Activated CD8-positive, alpha-beta T cell treated with anti-CD3 and anti-CD28 coated beads for 36 hours (primary cell): ENCODE measurements at regions not wholly inside any gene's neighbourhood (a gene's known extent, or its start where the extent isn't known, plus 50 kb on each side); places are given as distances from the start of the nearest gene placed in this dataset.
"Not testable (repeated sequence)": the region's sequence is repeated elsewhere in the genome, so short reads cannot be mapped to it uniquely, and the experiment has no call there.

Experiments
- ATAC-seq: fragments of 200-7000 bp; cut with Tn5 transposase; one replicate; pipeline ENCODE4 v1.10.0; 2021; ENCODE audit warnings: mild to moderate bottlenecking, moderate library complexity
- CTCF ChIA-PET: fragments of 350-600 bp; sonication (Branson Sonifier 250); formaldehyde crosslinking; loops from one replicate; lab custom pipeline; 2021; ENCODE audit warnings: antibody characterized with exemption; lab: Charles Lee
- POLR2A ChIA-PET: fragments of 350-600 bp; sonication (Branson Sonifier 250); formaldehyde crosslinking; loops from one replicate; lab custom pipeline; 2021; ENCODE audit warnings: antibody characterized with exemption; lab: Charles Lee
- DNase-seq: peaks from one replicate; pipeline ENCODE4 v3.0.0-alpha.2; 2020
- H3K27ac Mint-ChIP-seq: one replicate; pipeline ENCODE4 v1.8.0; 2021; ENCODE audit warnings: mild to moderate bottlenecking, mixed read lengths
- H3K27me3 Mint-ChIP-seq: one replicate; pipeline ENCODE4 v1.8.0; 2021; ENCODE audit warnings: mixed read lengths
- H3K36me3 Mint-ChIP-seq: one replicate; pipeline ENCODE4 v1.8.0; 2021; ENCODE audit warnings: low read depth, mixed read lengths
- H3K4me1 Mint-ChIP-seq: one replicate; pipeline ENCODE4 v1.8.0; 2021; ENCODE audit warnings: low read depth, mixed read lengths
- H3K4me3 Mint-ChIP-seq: one replicate; pipeline ENCODE4 v1.8.0; 2021; ENCODE audit warnings: mild to moderate bottlenecking, moderate library complexity, mixed read lengths
- H3K9me3 Mint-ChIP-seq: one replicate; pipeline ENCODE4 v1.8.0; 2021; ENCODE audit warnings: mixed read lengths
- intact Hi-C: fragments of 100-400 bp; cut with micrococcal nuclease; formaldehyde crosslinking; loops from one replicate; pipeline ENCODE4 v1.10.0; 2022
- TF ChIP-seq, protein P1 (sequence below): fragments of 200-600 bp; IDR thresholded peaks from one replicate; pipeline ENCODE4 v1.8.0; 2022; ENCODE audit warnings: antibody characterized with exemption, mild to moderate bottlenecking

DNA sequence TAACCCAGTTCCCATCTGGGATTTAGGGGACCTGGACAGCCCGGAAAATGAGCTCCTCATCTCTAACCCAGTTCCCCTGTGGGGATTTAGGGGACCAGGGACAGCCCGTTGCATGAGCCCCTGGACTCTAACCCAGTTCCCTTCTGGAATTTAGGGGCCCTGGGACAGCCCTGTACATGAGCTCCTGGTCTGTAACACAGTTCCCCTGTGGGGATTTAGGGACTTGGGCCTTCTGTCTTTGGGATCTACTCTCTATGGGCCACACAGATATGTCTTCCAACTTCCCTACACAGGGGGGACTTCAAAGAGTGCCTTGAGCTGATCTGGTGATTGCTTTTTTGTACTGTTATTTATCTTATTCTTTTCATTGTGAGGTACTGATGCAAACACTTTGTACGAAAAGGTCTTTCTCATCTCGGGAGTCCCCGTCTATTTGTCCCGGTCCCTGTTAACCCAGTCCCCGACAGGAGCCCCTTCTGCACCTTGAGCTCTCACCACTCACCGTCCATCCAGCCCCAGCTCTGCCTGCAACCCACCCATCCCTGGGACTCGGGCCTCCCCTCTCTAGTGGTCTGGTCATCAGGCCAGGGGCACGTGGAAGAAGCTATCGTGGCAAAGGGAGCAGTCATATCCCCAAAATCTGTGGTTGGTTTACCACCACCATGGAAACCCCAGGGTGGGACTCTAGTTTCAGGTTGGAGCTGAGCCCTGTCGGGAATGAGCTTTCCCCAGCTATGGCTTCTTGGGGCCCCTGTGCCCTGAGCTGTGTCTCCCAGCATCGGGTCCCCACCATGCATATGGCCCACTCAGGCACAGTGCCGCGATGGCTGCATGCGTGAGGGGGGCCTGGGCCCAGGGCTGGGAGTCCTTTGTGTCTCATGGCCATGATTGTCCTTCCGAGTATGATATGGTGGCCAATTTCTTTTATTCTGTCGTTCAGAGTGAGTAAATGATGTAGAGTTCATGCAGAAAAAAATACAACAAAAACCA is 270.4 kb upstream of the PLCXD1 start:
- H3K27me3 Mint-ChIP-seq, H3K27ac Mint-ChIP-seq, H3K9me3 Mint-ChIP-seq, H3K4me1 Mint-ChIP-seq, intact Hi-C loops, POLR2A ChIA-PET, DNase-seq, H3K4me3 Mint-ChIP-seq, ATAC-seq, CTCF ChIA-PET, H3K36me3 Mint-ChIP-seq: not testable (repeated sequence)

DNA sequence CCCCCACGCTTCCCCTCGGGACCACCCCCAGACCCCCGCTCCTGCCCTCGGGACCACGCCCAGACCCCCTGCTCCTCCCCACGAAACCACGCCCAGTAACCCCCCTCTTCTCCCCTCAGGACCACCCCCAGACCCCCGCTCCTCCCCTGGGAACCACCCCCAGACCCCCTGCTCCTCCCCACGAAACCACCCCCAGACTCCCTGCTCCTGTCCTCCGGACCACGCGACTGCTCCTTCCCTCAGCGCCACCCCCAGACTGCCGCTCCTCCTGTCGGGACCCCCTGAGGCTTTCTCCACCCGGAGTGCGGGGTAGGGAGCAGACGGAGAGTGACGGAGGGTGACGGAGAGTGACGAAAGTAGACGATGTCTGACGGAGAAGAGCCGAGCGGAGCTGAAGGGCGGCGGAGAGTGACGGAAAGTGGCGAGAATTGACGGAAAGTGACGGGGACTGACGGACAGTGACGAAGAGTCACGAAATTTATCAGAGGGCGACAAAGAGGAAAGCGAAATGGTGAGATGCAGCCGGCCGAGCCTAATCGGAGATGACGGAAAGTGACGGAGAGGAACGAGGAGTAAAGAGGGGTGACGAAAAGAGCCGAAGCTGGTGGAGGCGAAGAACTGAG is 267.2 kb upstream of the PLCXD1 start:
- CTCF ChIA-PET, H3K4me3 Mint-ChIP-seq, H3K27me3 Mint-ChIP-seq, H3K27ac Mint-ChIP-seq, DNase-seq, H3K36me3 Mint-ChIP-seq, POLR2A ChIA-PET, intact Hi-C loops, H3K4me1 Mint-ChIP-seq, H3K9me3 Mint-ChIP-seq: not testable (repeated sequence)
- peak; percentile 80 for ATAC-seq

DNA sequence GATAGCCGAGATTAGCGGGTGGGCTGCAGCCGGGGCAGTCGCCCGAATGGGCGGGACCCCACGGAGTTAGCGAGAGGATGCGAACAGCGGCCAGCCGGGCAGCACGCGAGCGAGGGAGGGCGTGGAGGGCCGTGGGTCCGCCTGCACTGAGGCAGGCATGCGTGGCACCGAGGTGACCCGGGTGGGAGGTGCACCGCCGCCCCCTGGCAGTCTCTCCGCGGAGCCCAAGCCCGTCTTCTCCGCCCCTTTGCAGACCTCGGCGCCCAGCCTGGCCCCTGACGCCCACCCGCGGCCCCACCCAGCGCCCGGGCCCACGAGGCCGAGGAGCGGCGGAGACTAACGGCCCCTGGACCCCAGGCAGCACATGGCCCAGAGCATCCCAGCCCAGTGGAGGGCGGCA is 266.7 kb upstream of the PLCXD1 start:
- H3K27me3 Mint-ChIP-seq, intact Hi-C loops, H3K4me1 Mint-ChIP-seq, H3K36me3 Mint-ChIP-seq, H3K27ac Mint-ChIP-seq, H3K9me3 Mint-ChIP-seq, H3K4me3 Mint-ChIP-seq, DNase-seq, ATAC-seq, CTCF ChIA-PET, POLR2A ChIA-PET: not testable (repeated sequence)

DNA sequence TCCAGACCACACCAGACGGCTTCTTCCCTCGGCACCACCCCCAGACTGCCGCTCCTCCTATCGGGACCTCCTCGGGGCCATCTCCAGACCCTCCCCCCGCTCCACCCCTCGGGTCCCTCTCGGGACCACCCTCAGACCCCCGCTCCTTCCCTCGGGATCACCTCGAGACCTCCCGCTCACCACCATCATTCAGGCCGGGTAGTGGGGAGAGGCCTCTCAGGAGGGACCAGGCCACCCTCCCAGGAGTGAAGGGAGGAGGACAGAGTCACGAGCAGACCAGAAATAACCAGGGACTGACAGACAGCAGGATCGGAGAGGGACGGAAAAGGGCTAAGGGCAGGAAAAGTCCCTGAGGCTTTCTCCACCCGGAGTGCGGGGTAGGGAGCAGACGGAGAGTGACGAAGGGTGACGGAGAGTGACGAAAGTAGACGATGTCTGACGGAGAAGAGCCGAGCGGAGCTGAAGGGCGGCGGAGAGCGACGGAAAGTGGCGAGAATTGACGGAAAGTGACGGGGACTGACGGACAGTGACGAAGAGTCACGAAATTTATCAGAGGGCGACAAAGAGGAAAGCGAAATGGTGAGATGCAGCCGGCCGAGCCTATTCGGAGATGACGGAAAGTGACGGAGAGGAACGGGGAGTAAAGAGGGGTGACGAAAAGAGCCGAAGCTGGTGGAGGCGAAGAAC is 262.3 kb upstream of the PLCXD1 start:
- intact Hi-C loops, CTCF ChIA-PET, H3K36me3 Mint-ChIP-seq, DNase-seq, H3K4me1 Mint-ChIP-seq, H3K27me3 Mint-ChIP-seq, H3K9me3 Mint-ChIP-seq, POLR2A ChIA-PET, H3K4me3 Mint-ChIP-seq, H3K27ac Mint-ChIP-seq: not testable (repeated sequence)
- peak; percentile 96 for ATAC-seq

DNA sequence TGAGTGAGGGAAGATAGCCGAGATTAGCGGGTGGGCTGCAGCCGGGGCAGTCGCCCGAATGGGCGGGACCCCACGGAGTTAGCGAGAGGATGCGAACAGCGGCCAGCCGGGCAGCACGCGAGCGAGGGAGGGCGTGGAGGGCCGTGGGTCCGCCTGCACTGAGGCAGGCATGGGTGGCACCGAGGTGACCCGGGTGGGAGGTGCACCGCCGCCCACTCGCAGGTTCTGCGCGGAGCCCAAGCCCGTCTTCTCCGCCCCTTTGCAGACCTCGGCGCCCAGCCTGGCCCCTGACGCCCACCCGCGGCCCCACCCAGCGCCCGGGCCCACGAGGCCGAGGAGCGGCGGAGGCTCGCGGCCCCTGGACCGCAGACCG is 261.7 kb upstream of the PLCXD1 start:
- H3K27me3 Mint-ChIP-seq, POLR2A ChIA-PET, H3K4me1 Mint-ChIP-seq, H3K36me3 Mint-ChIP-seq, ATAC-seq, H3K4me3 Mint-ChIP-seq, DNase-seq, intact Hi-C loops, H3K9me3 Mint-ChIP-seq, H3K27ac Mint-ChIP-seq, CTCF ChIA-PET: not testable (repeated sequence)

DNA sequence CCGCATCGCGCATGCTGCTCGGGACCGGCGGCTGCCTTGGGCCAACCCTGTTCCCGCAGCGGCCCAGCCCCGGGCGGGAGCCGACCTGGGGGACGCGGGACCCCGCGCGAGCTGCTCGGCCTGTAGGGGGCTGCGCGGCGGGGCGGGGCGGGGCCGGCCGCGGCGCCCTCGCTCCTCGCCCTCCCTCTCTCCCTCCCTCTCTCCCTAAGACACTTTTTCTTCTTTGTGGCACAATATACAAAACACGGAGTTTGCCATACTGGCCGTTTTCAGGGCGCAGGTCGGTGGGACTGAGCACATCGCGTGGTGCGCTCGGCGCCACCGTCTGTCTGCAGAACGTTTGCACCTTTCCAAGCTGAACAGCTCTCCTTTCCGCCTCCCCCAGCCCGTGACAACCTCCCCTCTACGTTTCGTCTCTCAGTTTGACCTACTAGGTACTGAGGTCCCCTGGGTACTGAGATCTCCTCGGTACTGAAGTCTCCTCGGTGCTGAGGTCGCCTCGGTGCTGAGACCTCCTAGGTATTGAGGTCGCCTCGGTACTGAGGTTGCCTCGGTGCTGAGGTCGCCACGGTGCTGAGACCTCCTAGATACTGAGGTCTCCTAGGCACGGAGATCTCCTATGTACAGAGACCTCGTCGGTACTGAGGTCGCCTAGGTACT is 261.1 kb upstream of the PLCXD1 start:
- intact Hi-C loops = no loop called here

DNA sequence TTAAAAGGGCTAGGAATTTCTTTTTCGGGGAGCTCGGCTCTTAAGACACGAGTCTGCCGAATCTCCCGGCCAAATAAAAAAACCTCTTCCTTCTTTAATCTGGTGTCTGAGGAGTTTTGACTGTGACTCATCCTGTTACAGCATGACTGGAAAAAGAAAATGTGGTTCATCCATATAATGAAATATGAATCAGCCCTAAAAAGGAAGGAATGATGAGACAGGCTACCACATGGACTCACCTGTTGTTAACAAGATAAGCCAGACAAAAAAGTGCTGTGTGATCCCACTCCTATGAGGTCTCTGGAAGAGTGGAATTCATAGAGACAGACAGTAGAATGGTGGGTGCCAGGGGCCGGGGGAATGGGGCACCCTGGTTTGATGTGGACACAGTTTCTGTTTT is 257.0 kb upstream of the PLCXD1 start:
- H3K4me1 Mint-ChIP-seq, DNase-seq, H3K27me3 Mint-ChIP-seq, H3K4me3 Mint-ChIP-seq, H3K36me3 Mint-ChIP-seq, H3K27ac Mint-ChIP-seq, intact Hi-C loops, CTCF ChIA-PET, POLR2A ChIA-PET, H3K9me3 Mint-ChIP-seq, ATAC-seq: not testable (repeated sequence)

More for the DNA sequence above, 261.1 kb upstream of the PLCXD1 start:
- Mint-ChIP-seq H3K36me3 (no peaks in the 10 kb centered on the region), H3K27ac (no peak overlapping the region), H3K4me3 (no peak overlapping the region), H3K4me1 (no peaks in the 10 kb centered on the region), H3K27me3 (no peaks in the 10 kb centered on the region), H3K9me3 (no peaks in the 10 kb centered on the region)
- ChIA-PET POLR2A (no interaction called here), CTCF (no interaction called here)
- ATAC-seq (no peak), DNase-seq (no peak)
- TF ChIP-seq, protein P1, sequence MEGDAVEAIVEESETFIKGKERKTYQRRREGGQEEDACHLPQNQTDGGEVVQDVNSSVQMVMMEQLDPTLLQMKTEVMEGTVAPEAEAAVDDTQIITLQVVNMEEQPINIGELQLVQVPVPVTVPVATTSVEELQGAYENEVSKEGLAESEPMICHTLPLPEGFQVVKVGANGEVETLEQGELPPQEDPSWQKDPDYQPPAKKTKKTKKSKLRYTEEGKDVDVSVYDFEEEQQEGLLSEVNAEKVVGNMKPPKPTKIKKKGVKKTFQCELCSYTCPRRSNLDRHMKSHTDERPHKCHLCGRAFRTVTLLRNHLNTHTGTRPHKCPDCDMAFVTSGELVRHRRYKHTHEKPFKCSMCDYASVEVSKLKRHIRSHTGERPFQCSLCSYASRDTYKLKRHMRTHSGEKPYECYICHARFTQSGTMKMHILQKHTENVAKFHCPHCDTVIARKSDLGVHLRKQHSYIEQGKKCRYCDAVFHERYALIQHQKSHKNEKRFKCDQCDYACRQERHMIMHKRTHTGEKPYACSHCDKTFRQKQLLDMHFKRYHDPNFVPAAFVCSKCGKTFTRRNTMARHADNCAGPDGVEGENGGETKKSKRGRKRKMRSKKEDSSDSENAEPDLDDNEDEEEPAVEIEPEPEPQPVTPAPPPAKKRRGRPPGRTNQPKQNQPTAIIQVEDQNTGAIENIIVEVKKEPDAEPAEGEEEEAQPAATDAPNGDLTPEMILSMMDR = no peak
